ENCODE measurements at regions not wholly inside any gene's neighbourhood (a gene's known extent, or its start where the extent isn't known, plus 50 kb on each side); places are given as distances from the start of the nearest gene placed in this dataset.

DNA sequence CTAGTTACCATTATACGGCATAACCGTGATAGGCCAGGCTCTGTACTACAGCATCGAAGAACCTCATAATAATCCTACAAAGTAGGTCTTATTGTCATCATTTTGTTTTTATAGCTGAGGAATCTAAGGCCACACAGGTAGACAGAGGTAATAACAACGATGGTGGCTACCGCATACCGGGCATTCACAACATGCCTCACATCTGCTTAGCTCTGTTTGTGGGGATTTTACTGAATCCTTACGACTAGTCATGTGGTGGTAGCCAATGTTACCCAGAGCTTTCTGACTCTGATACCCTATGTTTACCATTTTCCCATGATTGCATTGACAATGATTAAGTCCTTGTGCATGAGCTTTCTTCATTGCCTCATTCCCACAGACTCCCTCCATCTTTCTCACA, 269.4 kb downstream of the TCF7L2 start:
- no peak for DNase-seq

GRCh38 chr10:113221756-113222168, 271.7 kb downstream of the TCF7L2 start:
- DNase-seq, result no peak

- DNase-seq, result no peak
Observed at GRCh38 chr10:113222207-113222606, 272.2 kb downstream of the TCF7L2 start.

- DNase-seq, result no peak
Observed at GRCh38 chr10:113225364-113225763, 275.3 kb downstream of the TCF7L2 start.

DNA sequence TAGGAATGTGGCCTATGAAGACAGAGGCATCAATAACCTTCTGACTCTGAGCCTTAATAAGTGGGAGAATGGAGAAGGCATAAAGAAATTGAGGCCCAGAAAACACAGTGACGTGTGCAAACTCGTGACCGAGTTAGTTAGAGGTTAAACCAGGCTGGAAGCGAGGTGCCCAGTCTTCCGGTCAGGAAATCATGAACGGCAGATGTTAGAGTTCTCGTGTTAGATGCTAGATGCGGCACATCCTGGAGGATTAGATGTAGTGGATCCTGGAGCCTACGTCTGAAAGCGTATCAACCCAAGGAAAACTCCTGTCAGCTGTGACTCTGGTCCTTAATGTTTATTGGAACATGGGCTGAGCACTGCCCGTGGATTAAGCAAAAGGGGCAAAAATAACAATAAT, 275.9 kb downstream of the TCF7L2 start:
- DNase-seq, result no peak

DNA sequence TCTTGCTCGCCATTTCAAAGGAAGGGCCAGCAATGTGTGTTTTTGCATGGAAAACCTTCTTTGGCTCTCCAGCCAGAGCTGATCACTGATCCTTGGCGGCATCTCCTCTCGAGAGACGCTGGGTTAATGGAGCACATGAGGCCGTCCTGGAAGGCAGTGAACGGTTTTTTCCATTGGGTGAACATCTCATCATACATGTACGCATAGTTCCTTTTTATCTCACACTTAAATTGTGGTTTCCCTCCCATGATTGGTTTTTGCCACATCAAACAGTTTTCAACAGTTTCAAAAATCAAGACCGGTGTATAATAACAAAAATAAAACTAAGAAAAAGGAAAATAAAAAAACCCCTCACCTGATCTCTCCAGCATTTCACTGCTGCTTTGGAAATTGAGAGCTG, 276.4 kb downstream of the TCF7L2 start:
- DNase-seq, result no peak

DNA sequence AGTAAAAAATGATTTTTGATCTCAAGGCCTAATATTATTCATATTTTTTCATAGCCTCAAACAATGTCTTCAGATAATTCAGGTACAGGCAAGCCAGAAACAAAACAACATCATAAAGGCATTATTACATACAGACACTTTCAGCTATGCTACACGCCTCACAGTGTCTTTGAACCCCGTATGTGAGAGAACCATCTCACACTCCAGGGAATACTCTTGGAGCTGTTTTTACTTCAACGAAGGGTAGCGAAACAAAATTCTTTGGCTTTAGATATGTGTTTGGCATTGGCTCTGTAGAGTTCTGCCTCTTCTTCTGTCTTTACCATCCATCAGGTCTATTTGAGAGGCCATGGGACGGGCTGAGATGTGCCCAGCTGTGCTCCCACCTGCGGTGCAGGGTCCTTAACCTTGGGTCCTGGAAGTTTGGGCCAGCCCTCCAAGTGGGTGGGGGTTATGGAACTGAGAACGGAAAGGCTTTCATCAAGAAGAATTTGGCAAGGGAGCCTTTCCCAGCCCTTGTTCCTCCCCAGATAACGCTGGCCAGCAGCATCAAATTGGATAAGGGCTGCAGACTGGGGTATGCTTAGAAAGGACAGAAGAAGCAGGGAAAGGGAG, 276.9 kb downstream of the TCF7L2 start:
- no peak for DNase-seq

GRCh38 chr10:113228530-113228929, 278.5 kb downstream of the TCF7L2 start:
- no peak for DNase-seq

- DNase-seq, result no peak
Observed at GRCh38 chr10:113230011-113230610, 280.1 kb downstream of the TCF7L2 start.

GRCh38 chr10:113232928-113233511, 283.0 kb downstream of the TCF7L2 start:
- DNase-seq, result no peak

- no peak for DNase-seq
Observed at GRCh38 chr10:113234481-113234880, 284.4 kb downstream of the TCF7L2 start.

DNA sequence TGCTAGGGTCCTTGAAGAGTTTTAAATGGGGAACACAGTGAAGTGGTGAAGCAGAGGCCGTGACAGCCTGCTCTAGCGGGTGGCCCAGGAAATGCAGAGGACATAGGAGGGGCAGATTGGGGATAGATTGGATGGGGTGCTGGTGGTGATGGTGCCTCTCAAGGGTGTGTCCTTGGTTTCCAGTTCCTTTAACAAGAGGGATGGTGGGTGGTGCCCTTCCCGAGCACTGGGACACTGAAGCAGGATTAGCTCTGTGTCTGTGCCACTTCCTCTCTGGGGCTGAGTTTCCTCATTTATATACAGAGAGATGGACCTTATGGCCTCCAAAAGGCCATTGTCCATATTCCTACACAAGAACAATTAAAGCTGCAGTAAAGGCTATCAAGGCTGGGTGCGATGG, 285.5 kb downstream of the TCF7L2 start:
- no peak for DNase-seq

DNA sequence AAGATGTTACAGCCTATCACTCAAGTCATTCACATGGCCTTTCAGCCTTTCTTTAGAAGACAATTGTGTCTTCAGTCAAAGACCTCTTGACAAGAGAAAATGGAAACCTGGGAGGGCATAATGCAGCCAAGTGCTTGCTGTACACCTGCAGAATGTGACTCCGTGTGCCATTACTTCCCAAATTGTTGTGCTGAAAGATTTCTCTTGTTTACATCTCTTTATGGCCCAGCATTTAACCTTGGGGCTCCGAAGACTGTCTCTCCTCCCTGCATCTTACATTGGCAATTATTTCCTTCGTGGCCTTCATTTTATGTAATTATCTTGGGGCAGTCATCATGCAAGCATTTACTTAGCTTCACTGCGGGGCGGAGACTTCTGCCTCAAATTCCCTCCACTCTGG, 287.0 kb downstream of the TCF7L2 start:
- DNase-seq, result no peak

DNA sequence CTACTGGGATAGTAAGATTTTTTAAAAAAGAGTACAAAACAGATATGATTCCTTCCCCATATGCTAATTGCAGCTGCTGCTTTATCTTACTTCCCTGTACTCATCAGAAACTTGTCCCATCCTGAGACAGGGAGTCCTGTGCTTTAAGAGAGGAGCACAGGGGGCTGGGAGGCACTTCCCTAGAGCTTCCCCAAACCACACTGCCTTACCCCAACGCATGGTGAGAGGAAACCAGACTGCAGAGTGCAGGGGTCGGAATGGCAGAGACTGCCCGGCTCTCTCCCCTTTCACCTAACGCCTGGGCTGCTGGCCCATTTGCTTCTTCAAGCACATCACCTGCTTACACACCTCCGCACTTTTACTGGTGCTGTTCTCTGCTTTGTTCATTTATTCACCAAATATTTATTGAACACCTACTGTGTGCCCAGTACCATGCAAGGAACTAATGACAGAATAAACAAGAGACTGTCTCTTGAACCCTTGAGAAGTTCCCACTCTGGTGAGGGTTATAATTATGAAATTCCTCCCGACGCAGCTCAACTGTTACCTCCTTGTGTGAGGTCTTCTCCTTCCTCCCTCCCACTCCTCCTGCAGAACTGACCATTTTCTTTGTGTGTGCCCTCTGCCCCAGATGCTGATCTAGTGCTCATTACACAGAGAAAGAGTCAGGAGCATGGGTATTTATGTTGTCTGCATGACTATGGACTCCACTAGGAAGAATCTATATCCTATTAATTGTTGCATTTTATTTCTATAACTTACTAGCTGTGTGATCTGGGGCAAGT, 289.7 kb downstream of the TCF7L2 start:
- DNase-seq, result no peak

- no peak for DNase-seq
Observed at GRCh38 chr10:113240736-113241135, 290.7 kb downstream of the TCF7L2 start.

DNA sequence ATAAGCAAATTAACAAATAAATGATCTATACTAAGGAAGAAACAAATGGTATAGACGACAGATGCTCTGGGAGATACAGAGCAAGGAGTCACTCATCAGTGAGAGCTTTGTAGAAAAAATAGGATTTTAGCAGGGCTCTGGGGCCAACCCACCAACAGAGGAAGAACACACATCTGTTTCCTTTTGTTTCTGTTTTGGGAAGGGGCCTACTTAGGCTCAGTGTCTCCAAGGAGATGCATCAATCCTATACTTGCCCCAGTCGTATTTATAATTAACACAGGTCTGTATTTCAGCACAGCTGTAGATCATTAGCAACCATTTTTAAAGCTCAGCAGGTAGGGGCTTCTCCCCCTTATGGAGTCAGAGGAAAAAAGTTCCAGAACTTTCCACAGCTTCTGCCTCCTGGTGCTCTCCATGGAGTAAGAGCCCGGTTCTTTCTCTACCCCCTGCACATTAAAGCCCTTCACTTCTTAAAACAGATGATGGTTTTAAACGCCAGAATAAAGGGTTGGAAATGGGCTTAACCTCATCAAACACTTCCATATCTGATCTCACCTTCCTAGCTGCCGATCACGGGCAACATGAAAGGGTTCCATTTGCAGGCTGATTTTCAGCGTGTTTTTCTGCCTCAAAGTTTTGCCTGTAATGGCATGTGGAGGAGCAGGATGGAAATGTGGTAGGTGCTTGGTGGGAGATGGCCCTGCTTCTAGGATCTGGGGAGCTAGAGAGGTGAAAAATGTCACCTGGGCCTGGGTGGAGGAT, 291.7 kb downstream of the TCF7L2 start:
- DNase-seq, result no peak

DNA sequence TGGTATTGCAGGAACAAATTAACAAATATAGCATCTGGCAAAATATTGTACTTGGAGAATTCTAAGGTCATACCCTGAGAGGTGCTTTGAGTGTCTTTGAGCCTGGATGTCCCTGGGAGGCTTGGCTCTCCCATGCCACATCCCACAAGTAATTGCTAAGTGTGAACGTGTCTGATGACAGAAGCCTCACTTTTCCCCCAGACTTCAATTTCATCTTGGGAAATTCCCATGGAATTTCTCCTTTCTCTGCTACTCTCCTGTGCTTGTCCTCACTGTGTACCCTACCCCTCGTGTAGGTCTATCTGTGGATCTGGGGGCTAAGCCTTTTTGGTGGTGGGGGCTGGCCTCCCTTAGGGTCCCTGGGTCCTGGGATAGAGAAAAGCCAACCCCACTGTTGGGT, 293.3 kb downstream of the TCF7L2 start:
- DNase-seq, result no peak

- DNase-seq, result no peak
Observed at GRCh38 chr10:113244750-113245149, 294.7 kb downstream of the TCF7L2 start.

GRCh38 chr10:113245286-113245685, 295.2 kb downstream of the TCF7L2 start:
- DNase-seq, result no peak

- DNase-seq, result no peak
Observed at GRCh38 chr10:113247050-113247449, 297.0 kb downstream of the TCF7L2 start.

DNA sequence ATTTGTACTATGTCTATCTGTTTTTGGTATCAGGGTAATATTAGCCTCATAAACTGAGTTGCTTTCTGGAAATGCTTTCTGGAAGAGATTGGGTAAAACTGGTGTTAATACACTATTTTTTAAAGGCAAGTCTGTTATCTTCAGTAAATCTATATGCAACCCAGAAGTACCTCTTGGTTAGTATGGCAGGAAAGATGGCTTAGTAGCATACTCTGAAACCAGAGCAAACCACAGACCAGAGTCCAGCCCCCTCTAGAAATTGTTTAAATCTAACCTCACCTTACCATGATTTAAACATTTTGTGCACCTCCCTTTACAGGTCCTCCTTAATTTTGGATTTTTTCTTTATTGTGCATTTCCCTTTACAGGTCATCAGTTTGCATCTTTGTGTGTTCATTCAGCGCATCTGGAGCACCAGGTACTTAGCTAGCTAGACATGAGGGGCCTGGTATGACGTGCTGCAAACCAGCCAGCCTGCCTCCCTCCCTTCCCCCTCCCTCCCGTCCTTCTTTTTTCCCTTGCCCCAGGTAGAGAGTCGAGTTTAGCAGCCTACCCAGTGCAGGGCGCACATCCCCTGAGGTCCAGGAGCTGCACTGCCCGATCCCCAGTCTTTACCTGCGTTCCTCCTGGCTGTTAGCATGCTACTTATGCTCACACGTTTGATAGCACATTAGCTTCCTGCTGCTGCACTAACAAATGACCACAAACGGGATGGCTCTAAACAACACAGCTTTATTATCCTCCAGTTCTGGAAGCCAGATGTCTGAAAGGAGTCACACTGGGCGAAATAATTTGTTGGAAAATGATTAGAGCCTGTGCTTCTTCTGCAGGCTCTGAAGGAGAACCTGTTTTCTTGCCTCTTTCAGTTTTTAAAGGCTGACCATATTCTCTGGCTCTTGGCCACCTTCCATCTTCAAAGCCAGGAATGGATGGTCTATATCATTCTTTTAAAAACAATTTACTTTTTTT, 299.9 kb upstream of the HABP2 start:
- no peak for DNase-seq
